Osteoblast (primary cell): ENCODE measurements at regions not wholly inside any gene's neighbourhood (a gene's known extent, or its start where the extent isn't known, plus 50 kb on each side); places are given as distances from the start of the nearest gene placed in this dataset.

ENCODE experiments used
- DNase-seq: peaks from one replicate; pipeline ENCODE4 v3.0.0; 2011; ENCODE audit warnings: low spot score, mixed read lengths; ENCODE audit not compliant: insufficient read length; ENCODE audit errors: missing footprints
- H2AFZ ChIP-seq: 2 replicates; pipeline ENCODE4 v1.6.0; 2011; ENCODE audit warnings: mild to moderate bottlenecking, low read length
- H3K27ac ChIP-seq: 2 replicates; pipeline ENCODE4 v1.5.1; 2011; ENCODE audit warnings: mild to moderate bottlenecking, low read depth, low read length, moderate library complexity
- H3K27me3 ChIP-seq: 2 replicates; pipeline ENCODE4 v1.6.0; 2012; ENCODE audit warnings: mild to moderate bottlenecking, control low read depth, inconsistent platforms, low read length, moderate library complexity; ENCODE audit not compliant: insufficient read depth
- H3K36me3 ChIP-seq: 2 replicates; pipeline ENCODE4 v1.5.1; 2011; ENCODE audit warnings: mild to moderate bottlenecking, low read length, control low read depth, moderate library complexity; ENCODE audit not compliant: insufficient read depth
- H3K4me1 ChIP-seq: 2 replicates; pipeline ENCODE4 v1.5.1; 2011; ENCODE audit warnings: mild to moderate bottlenecking, low read length, control low read depth, moderate library complexity; ENCODE audit not compliant: insufficient read depth
- H3K4me2 ChIP-seq: 2 replicates; pipeline ENCODE4 v1.6.0; 2011; ENCODE audit warnings: mild to moderate bottlenecking, low read length; ENCODE audit not compliant: insufficient read depth
- H3K4me3 ChIP-seq: fragments of 200-600 bp; sonication (generic); 3 replicates; pipeline ENCODE4 v1.5.1; 2012; ENCODE audit warnings: mild to moderate bottlenecking, low read length, inconsistent platforms; ENCODE audit not compliant: insufficient read depth
- H3K79me2 ChIP-seq: 2 replicates; pipeline ENCODE4 v1.6.0; 2012; ENCODE audit warnings: mild to moderate bottlenecking, low read length, control low read depth, inconsistent platforms; ENCODE audit not compliant: insufficient read depth
- H3K9me3 ChIP-seq: 2 replicates; pipeline ENCODE4 v1.5.1; 2011; ENCODE audit warnings: low read depth, low read length, control low read depth
- H4K20me1 ChIP-seq: 2 replicates; pipeline ENCODE4 v1.6.0; 2012; ENCODE audit warnings: mild to moderate bottlenecking, low read length, control low read depth; ENCODE audit not compliant: insufficient read depth
- TF ChIP-seq, protein P1 (sequence below): IDR thresholded peaks from 2 replicates; pipeline ENCODE4 v1.5.1; 2011; ENCODE audit warnings: mild to moderate bottlenecking, low read depth, low read length, moderate library complexity; ENCODE audit errors: extremely low read depth

- no peak overlapping the region for H3K4me2 ChIP-seq
- H3K4me1 ChIP-seq: no peaks in the 10 kb centered on the region
- no peaks in the 10 kb centered on the region for H3K36me3 ChIP-seq
- H3K4me3 ChIP-seq: no peak overlapping the region
- peaks cover 3% of the 10 kb centered on the region for H3K9me3 ChIP-seq
- DNase-seq: no peak
- H3K27ac ChIP-seq: no peak overlapping the region
- no peaks in the 10 kb centered on the region for H3K79me2 ChIP-seq
- TF ChIP-seq, protein P1, sequence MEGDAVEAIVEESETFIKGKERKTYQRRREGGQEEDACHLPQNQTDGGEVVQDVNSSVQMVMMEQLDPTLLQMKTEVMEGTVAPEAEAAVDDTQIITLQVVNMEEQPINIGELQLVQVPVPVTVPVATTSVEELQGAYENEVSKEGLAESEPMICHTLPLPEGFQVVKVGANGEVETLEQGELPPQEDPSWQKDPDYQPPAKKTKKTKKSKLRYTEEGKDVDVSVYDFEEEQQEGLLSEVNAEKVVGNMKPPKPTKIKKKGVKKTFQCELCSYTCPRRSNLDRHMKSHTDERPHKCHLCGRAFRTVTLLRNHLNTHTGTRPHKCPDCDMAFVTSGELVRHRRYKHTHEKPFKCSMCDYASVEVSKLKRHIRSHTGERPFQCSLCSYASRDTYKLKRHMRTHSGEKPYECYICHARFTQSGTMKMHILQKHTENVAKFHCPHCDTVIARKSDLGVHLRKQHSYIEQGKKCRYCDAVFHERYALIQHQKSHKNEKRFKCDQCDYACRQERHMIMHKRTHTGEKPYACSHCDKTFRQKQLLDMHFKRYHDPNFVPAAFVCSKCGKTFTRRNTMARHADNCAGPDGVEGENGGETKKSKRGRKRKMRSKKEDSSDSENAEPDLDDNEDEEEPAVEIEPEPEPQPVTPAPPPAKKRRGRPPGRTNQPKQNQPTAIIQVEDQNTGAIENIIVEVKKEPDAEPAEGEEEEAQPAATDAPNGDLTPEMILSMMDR: no peak
- H3K27me3 ChIP-seq: no peaks in the 10 kb centered on the region
- no peak overlapping the region for H2AFZ ChIP-seq
- H4K20me1 ChIP-seq: no peaks in the 10 kb centered on the region
These were observed 1738.2 kb upstream of the PIK3C3 start for GRCh38 chr18:40216856-40217255.

DNA sequence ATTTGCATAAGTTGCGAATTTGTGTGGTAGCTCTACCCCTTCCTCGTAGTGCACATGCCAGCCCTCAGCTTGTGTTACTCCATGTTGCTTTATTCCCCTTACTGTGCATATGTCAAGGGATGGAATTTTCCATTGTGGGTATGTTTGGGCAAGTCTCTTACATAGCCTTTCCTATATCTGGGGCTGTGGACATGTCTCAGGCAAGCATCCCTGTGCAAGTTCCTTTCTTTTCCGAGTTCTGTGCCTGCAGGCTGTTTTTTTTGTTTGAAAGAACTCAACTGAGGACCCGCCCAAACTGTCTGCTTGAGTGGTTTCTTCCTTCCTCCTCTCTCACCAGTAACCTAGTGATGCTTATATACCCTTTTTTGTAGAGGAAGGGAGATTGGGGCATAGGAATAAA, 1739.1 kb upstream of the PIK3C3 start:
- no peaks in the 10 kb centered on the region for H4K20me1 ChIP-seq

GRCh38 chr18:40210696-40211095, 1744.3 kb upstream of the PIK3C3 start:
- no peaks in the 10 kb centered on the region for H4K20me1 ChIP-seq

More for the DNA sequence above, 1739.1 kb upstream of the PIK3C3 start:
- no peaks in the 10 kb centered on the region for H3K27me3 ChIP-seq
- no peak for DNase-seq
- TF ChIP-seq, protein P1: no peak
- H2AFZ ChIP-seq: no peak overlapping the region
- H3K4me2 ChIP-seq: no peak overlapping the region
- H3K27ac ChIP-seq: no peak overlapping the region
- no peak overlapping the region for H3K4me3 ChIP-seq
- no peaks in the 10 kb centered on the region for H3K4me1 ChIP-seq
- no peaks in the 10 kb centered on the region for H3K79me2 ChIP-seq
- no peaks in the 10 kb centered on the region for H3K36me3 ChIP-seq
- peaks cover 3% of the 10 kb centered on the region for H3K9me3 ChIP-seq

DNA sequence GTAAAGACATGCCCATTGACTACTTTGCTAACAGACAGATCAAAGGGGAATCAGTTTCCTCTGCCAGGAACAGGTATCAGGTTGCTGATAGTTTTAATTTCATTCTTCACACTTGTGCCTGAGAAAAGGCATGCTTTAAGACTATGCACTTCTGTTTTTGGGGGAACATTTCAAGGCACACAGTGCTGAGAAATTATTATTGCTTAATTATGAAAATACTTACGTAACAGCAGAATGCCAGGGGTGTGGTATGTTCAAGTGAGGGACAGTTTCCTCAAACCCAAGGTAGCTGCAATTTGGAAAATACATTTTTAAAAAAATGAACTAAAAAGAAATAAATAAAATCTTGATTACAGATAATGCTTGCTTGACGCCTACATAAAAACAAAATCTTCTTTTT, 1746.1 kb upstream of the PIK3C3 start:
- no peaks in the 10 kb centered on the region for H4K20me1 ChIP-seq
- H3K4me2 ChIP-seq: no peak overlapping the region
- peaks cover 3% of the 10 kb centered on the region for H3K9me3 ChIP-seq
- H3K27me3 ChIP-seq: no peaks in the 10 kb centered on the region
- no peak overlapping the region for H3K4me3 ChIP-seq
- H3K27ac ChIP-seq: no peak overlapping the region
- H3K4me1 ChIP-seq: no peaks in the 10 kb centered on the region
- no peak for DNase-seq
- H3K36me3 ChIP-seq: no peaks in the 10 kb centered on the region
- H2AFZ ChIP-seq: no peak overlapping the region
- TF ChIP-seq, protein P1: no peak
- H3K79me2 ChIP-seq: no peaks in the 10 kb centered on the region

More at GRCh38 chr18:40210696-40211095, 1744.3 kb upstream of the PIK3C3 start:
- H2AFZ ChIP-seq: no peak overlapping the region
- H3K4me2 ChIP-seq: no peak overlapping the region
- H3K36me3 ChIP-seq: no peaks in the 10 kb centered on the region
- H3K9me3 ChIP-seq: no peaks in the 10 kb centered on the region
- no peaks in the 10 kb centered on the region for H3K27me3 ChIP-seq
- no peak for DNase-seq
- H3K4me3 ChIP-seq: no peak overlapping the region
- TF ChIP-seq, protein P1: no peak
- H3K4me1 ChIP-seq: no peaks in the 10 kb centered on the region
- H3K27ac ChIP-seq: no peak overlapping the region
- H3K79me2 ChIP-seq: no peaks in the 10 kb centered on the region
